DMS 273 (cell line): ENCODE measurements at regions not wholly inside any gene's neighbourhood (a gene's known extent, or its start where the extent isn't known, plus 50 kb on each side); places are given as distances from the start of the nearest gene placed in this dataset.
A peak's percentile ranks its signal among the peaks of the same experiment; 100 is the strongest.
"Not testable (repeated sequence)": the region's sequence is repeated elsewhere in the genome, so short reads cannot be mapped to it uniquely, and the experiment has no call there.

Experiments used
- DNase-seq: peaks from one replicate; lab custom pipeline; 2025; ENCODE audit not compliant: unreplicated experiment; lab: John Stamatoyannopoulos, UW

DNA sequence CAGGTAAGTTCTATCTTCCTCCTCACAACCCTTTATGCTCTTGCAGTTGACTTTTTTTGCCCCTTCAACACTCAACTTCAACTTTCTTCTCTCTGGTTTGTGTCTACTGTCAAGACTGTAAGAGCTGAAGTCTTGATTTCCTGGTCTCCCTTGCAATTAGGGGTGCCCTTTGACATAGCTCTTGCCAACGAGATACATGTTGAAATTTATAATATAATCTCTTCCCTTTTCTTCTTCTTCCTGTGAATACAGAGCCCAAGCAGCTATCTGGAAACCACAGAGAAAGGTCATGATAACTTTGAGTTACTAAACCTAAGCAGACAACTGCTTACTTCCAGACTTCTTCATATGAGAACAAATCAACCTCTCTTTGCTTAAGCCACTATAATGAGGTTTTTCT is 163.5 kb downstream of the MC4R start:
- DNase-seq, result no peak

DNA sequence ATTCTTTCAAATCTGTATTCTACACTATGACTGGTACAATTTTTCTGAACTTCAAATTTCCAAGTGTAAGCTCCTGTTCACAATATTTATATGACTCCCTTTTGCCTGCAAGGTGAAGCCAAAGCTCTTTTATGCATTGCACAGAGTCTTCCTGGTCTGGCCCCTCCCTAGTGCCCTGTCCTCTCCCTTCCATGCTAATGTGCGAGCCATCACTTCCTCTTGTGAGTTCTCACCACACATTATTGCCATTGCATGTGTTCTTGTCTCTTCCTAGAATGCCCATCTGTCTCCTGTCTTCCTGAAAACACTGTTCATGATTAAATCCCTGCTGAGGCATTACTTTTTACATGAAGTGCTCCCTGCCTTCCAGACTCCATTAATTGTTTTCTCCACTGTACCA is 169.9 kb downstream of the MC4R start:
- DNase-seq, result peak; percentile 4

DNA sequence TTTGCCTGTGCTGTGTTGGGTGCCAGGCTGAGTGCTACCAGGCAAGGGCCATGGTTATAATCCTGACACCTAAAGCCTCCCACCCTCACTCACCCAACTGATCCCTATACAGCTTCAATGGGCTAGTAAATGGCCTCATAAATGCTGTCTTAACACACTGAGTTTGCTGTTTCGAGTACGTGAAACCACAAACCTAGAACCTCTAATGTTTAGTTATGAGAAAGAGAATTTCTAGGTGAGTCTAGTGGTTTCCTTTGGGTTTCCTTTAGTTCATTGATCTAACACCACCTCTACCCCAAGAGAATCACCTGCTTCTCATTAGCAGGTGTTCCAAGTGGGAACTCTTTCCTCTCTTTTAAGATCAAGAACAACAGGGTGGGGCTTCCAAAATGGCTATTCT is 172.0 kb downstream of the MC4R start:
- DNase-seq, result no peak

DNA sequence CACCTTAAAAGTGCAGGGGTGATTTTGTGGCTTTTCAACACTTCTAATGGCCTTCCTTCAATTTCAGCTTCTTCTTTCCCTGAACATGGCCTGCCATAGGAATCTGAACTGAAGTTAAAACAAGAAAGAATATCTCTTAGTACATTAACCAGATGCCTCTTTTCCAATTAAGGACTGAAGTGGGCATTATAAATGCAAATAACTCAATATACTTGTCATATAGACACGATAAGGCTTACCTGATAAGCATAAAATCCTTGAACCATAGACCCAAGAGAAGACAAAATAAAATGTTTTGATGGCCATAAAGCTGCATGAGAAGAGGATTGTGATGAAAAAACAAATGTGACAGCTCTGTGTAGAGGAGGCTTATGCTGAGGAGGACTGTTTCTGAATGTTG is 173.1 kb downstream of the MC4R start:
- DNase-seq, result no peak

DNA sequence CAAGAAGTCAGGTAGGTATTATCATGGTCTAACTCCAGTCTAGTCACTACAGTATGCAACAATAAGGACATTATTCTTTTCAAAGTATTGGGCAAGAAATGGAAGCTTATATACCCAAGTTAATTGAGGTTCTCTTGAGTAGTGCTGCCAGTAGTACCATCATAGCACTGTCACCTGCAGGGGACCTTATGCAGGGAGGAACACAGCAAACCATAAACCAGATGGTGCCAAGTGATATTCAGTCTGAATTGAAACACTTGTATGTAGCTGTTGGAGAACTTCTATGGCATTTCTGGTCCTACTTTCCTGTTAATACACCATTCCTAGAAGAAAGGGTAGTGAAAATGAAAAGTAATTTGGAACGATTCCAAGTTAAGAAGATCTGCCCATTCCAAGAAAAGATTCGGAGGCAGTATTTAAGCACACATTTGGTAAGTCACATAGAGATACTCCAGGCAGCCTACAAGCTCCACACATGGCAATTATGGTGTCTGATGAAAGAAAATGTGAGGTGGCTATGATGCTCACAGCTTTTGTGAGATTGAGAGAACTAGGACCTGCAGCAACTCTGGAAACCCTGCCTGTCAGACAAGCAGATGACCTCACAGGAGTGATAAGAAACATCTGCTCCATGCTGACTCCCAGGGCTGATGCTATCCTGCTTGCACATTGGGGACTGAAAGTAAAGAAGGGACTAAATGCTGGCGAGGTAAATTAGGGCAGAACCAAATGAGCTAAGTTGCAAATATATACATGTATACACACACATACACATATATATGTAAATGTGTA is 174.7 kb downstream of the MC4R start:
- peak; percentile 70 for DNase-seq

DNA sequence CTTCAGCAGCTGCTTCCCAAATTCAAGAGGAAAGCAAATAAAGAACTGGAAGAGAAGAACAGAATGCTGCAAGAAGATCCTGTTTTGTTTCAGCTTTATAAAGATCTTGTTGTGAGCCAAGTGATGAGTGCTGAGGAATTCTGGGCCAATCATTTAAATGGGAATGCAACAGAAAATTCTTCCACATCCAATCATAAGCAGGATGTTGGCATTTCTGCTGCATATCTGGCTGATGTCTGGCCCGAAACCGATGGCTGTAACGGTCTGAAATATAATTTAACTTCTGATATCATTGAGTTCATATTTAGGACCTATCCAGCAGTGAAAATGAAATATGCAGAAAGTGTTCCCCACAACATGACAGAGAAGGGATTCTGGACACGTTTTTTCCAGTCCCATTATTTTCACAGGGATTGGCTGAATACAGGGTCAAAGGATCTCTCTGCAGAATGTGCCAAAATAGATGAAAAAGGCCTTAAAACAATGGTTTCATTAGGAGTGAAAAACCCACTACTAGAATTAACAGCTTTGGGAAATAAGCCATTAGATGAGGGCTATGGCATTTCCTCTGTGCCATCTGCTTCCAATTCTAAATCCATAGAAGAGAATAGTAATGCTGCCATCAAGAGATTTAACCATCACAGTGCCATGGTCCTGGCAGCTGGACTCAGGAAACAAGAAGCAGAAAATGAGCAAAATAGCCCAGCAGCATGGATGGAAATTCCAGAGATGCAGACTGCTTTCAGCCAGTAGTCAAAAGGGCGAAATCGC is 175.6 kb downstream of the MC4R start:
- DNase-seq, result peak; percentile 11

DNA sequence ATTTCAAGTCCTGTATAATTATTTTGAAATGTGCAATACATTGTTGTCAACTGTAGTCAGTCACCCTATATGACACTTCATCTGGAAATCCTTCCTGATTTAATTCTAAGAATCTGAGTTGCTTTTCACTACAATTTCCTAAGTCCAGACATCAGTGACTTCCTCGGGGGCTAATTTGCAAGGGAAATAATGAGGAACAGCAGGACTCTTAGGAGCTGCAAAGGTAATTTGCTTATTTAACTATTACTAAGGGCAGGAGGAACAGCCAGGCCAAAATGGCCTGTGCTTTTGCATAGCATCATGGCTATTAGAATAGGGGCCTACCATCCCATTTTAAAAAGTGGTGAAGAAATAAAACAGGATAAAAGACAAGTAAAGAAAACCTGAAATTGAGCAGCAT is 178.8 kb downstream of the MC4R start:
- DNase-seq, result peak; percentile 6

DNA sequence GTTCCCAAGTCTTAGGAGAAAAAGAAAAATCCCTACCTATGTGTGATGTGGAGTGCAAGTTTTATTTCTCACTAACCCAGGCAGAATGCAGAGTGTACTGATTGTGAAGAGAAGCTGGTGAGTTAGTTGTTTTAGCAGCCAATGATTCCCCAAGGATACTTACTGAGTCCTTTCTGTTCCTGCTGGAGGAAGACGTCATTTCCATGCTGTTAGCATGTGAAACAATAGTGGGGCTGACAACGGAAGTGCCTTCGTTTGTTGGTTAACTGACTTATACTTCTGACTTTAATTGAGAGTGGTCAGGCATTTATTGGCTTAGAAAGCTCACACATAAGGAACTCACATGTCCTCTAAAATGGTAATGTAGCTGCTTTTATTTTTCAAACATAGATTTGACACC is 180.6 kb downstream of the MC4R start:
- DNase-seq, result no peak

DNA sequence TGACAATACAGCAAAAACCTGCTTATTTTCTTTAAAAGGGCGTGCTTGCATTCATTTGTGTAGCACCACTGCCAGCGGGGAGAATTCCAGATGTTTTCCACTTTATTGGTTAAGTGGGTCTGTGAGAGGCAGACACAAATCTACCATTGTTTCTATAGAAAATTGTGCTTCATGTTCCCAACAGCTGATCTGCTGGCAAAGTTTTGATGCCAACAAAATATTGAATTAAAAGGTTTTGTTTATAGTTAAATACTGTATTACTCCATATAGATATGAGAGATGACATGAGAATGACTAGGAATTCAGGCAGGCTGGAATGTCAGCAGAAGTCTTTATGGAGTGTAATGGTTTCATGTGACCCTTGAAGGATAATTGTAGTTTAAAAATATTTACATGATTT is 182.7 kb downstream of the MC4R start:
- no peak for DNase-seq

DNA sequence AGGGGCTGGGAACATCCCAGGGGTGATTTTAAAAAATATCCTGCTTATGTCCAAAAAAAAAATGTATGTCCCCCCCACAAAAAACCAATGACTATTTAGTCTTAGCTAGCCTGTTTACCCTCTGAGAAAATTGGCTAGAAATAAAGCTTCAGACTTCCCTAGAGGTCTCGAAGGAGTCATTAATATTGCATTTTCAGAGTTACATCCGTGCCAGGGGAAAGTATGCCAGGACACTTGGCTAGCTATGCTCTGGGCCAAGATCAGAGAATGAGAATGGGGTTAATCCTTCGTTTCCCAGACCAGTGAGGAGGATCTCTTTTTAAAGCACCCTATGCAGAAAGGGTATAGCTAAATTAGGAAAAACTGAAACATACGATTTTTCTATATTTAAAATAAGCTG is 183.6 kb downstream of the MC4R start:
- no peak for DNase-seq

DNA sequence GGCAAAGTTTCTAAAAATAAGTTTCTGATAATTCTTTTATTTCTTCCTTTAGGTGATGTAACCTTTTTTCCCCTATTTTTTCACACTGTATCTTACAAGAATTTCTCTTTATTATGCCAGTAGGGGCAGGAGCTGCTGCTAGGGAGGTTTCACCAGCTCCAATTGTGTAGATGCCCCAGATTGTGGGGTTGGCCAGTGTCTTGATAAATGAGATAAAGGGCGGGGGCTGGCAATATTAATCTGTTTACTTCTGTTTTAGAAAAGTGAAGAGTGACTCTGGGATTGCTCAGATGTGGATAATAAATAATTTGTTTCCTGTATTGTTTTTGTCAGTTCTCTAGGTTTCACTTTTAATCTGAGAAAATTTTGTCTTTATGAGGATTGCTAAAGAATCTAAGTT is 190.4 kb downstream of the MC4R start:
- DNase-seq, result no peak

DNA sequence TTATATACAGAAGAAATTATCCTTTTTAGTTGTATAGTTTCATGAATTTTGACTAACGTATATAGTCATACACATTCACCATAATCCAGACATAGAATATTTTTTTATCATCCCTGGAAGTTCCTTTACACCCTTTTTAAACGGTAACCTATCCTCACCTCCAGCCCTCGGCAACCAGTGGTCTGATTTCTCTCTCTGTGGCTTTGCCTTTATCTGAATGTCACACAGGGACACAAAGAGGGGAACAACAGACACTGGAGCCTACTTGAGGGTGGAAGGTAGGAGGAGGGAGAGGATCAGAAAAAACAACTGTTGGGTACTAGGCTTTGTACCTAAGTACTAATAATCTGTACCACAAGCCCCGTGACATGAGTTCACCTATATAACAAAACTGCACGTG is 191.9 kb downstream of the MC4R start:
- no peak for DNase-seq

DNA sequence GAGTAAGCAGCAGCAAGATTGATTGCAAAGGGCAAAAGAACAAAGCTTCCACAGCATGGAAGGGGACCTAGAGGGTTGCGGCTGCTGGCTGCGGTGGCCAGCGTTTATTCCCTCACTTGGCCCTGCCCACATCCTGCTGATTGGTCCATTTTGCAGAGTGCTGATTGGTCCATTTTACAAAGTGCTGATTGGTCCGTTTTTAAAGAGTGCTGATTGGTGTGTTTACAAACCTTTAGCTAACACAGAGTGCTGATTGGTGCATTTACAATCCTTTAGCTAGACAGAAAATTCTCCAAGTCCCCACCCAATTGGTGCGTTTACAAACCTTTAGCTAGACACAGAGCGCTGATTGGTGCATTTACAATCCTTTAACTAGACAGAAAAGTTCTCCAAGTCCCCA is 194.4 kb downstream of the MC4R start:
- not testable (repeated sequence) for DNase-seq

DNA sequence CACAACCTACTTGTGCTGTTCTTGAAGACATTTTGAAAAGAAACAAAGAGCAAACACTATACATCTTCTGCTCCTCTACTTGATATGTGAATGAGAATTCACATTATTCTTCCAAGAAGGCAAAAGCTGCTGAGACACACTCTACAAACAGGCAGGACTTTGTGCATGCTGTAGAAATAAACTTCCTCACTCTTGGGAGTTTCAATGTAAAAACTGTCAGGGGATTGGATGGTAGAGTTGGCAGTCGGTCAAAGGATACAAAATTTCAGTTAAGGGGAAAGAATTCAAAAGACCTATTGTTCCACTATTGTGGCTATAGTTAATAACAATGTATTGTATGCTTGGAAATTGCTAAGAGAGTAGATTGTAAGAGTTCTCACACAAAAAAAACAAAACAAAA is 196.3 kb downstream of the MC4R start:
- DNase-seq, result no peak

DNA sequence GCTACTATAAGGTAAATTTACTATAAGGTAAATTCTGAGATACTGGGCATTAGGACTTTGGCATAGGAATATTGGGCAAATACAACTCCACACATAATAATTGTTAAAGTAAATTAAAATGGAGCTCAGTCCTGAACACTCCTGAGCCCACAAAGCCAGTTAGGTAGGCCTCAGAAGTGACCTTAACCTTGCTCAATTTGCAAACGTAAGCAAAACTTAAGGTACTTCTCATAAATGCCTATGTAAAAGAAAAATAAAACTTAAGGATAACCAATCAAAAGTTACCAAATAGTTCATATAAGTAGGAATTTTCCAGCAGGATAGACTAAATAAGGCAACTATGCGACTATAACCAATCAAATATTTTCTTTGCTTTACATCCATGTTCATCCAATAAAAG is 197.7 kb downstream of the MC4R start:
- DNase-seq, result no peak

DNA sequence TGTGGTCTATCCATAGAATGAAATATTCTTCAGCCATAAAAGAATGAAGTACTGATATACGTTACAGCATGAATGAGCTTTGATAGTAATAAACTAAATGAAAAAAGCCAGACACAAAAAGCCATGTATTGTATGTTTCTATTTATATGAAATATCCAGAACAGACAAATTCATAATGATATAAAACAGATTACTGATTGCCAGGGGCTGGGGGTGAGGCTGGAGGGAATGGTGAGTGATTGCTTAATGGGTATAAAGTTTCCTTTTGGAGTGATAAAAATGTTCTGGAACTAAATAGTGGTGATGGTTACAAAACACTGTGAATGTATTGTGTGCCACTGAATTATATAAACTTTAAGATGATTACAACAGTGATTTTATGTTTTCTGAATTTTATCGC is 200.5 kb downstream of the MC4R start:
- DNase-seq, result no peak

DNA sequence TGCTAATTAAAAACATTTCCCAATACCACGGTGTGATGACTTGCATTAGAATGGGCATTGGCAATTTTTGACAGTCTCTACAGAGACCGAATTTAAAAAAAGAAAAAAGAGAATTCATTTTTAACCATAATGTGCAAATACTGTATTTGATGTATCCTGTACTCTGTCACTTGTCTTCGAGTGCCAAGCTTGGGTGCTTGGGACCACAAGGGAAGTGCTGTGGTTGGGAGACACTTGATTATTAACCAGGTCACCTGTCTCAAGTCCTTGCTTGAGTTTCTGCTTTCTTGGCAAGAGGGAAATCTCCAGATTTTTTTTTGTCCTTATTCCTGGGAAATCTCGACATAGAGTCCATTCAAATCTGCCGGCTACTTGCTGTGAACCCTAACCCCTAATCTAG is 209.0 kb downstream of the MC4R start:
- DNase-seq, result no peak

DNA sequence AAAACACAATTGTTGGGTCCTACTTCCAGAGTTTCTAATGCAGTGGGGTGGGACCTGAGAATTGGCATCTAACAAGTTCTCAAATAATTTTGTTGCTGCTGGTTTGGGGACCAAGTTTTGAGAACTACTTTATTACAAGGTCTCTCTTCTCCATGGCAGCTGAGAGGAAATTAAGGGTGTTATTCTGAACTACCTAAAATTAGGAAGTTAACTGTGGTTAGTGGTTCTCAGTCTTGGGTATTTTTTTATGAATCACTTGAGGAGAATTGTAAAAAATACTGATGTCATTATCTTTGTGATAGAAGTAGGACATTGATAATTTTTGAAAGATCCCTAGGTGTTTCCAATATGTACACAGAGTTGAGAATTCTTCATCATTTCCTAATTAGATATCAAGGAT is 210.2 kb downstream of the MC4R start:
- no peak for DNase-seq

DNA sequence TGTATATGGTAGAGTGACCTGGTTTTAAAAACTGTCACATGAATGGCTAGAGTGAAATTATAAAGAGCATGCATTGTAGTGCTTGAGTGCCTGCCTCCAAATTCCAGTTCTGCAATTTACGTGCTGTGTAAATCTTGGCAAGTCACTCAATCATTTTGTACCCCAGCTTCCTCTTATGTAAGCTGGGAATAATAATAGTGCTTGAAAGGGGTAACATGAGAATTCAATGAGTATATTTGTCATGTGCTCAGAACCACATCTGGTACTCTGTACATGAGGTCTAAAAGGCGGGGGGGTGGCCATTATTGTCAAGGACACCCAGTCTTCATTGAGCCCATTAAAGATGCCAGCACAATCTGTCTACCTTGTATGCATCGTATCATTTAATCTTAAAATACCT is 214.8 kb downstream of the MC4R start:
- peak; percentile 3 for DNase-seq

DNA sequence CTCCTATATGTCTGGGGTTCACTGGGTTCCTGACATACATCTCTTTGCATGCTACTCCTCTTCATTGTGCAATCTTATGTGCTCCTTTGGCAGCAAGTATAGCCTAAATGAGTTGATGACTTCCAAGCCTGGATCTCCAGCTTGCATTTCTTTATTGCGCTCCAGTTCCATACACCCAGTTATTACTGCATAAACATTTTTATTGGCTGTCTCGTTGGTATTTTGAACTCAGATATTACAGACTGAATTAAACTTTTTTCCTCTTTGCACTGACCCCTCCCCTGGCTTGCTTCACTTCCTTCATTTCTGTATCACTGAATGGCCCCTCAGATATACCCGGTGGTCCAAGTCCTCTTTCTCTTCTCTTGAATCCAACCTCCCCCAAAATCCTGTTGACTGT is 219.2 kb downstream of the MC4R start:
- no peak for DNase-seq

DNA sequence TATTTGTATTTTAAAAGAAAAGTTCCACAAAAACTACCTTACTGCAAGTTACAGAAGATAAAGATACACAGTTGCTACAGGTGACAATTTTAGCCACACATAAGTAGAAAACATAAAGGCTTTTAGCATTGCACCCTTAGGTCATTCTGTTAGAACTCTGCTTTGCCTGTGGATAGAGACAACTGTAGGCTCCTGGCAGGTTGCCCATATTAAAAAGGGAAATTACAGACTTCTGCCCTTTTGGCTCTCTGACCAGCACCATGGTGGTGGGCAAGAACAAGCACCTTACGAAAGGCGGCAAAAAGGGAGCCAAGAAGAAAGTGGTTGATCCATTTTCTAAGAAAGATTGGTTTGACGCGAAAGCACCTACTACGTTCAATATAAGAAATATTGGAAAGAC is 223.3 kb downstream of the MC4R start:
- no peak for DNase-seq

DNA sequence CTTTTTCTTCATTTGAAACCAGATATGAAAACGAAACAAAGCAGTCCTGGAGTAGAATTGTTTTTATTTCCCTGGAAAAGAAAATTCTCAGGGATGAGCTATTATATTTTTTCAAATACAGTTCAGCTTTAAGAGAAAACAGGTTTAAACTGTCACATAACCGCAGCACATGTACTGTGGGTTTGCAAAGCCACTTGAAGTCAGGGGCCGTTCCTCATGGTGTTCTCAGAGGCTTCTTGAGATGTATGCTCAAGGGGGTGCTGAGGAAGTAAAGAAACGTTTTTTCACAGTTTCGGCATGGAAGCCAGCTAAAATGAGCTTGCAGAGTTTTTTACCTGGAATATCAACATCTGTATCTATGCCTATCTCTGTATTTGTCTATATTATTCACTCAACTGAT is 225.3 kb downstream of the MC4R start:
- no peak for DNase-seq
